OCI-LY7 (cell line): ENCODE measurements at regions not wholly inside any gene's neighbourhood (a gene's known extent, or its start where the extent isn't known, plus 50 kb on each side); places are given as distances from the start of the nearest gene placed in this dataset.

Experiments used
- BruUV-seq: library from RNA; stranded (reverse); fragments of 400-500 nt; replicated peaks from 2 replicates; lab custom pipeline; 2021; lab: Mats Ljungman, UMichigan
- CTCF ChIA-PET: fragments of 300-600 bp; sonication (Branson Sonifier 250); formaldehyde crosslinking; loops from one replicate; lab custom pipeline; 2022; ENCODE audit warnings: antibody characterized with exemption; ENCODE audit not compliant: unreplicated experiment; lab: Charles Lee
- POLR2A ChIA-PET: fragments of 300-600 bp; sonication (Branson Sonifier 250); formaldehyde crosslinking; loops from one replicate; lab custom pipeline; 2022; ENCODE audit warnings: antibody characterized with exemption; lab: Charles Lee
- DNase-seq: peaks from one replicate; pipeline ENCODE4 v3.0.0-alpha.2; 2015; ENCODE audit warnings: low spot score
- H2AFZ ChIP-seq: fragments of 200-600 bp; sonication (generic), shearing (Covaris generic); 2 replicates; pipeline ENCODE4 v1.6.1; 2014; ENCODE audit warnings: mild to moderate bottlenecking, antibody characterized with exemption, low read length, moderate library complexity
- H3K27ac ChIP-seq: fragments of 200-600 bp; sonication (generic); 2 replicates; pipeline ENCODE4 v1.5.1; 2014; ENCODE audit warnings: mixed run types, low read depth, mild to moderate bottlenecking, moderate library complexity, low read length, inconsistent platforms; ENCODE audit not compliant: poor library complexity, severe bottlenecking
- H3K36me3 ChIP-seq: fragments of 200-600 bp; sonication (generic); 2 replicates; pipeline ENCODE4 v1.6.1; 2014; ENCODE audit warnings: mild to moderate bottlenecking, antibody characterized with exemption, low read length, moderate library complexity, mixed read lengths; ENCODE audit not compliant: insufficient read depth
- H3K4me1 ChIP-seq: fragments of 200-600 bp; sonication (generic); 2 replicates; pipeline ENCODE4 v1.5.1; 2014; ENCODE audit warnings: mild to moderate bottlenecking, low read length; ENCODE audit not compliant: insufficient read depth, poor library complexity, severe bottlenecking
- H3K4me2 ChIP-seq: fragments of 200-600 bp; sonication (generic); 2 replicates; pipeline ENCODE4 v1.6.1; 2014; ENCODE audit warnings: mild to moderate bottlenecking, low read length
- H3K4me3 ChIP-seq: fragments of 200-600 bp; sonication (generic); 2 replicates; pipeline ENCODE4 v1.5.1; 2014; ENCODE audit warnings: mild to moderate bottlenecking, low read depth, low read length; ENCODE audit not compliant: poor library complexity, severe bottlenecking
- H3K79me2 ChIP-seq: fragments of 200-600 bp; sonication (generic); 2 replicates; pipeline ENCODE4 v1.6.1; 2016; ENCODE audit warnings: low read depth, mild to moderate bottlenecking, low read length, moderate library complexity, mixed read lengths; ENCODE audit not compliant: insufficient read depth
- H3K9me2 ChIP-seq: fragments of 200-600 bp; sonication (generic); 2 replicates; pipeline ENCODE4 v1.6.1; 2016; ENCODE audit warnings: mild to moderate bottlenecking, low read length, mixed read lengths; ENCODE audit not compliant: insufficient read depth
- H3K9me3 ChIP-seq: fragments of 200-600 bp; sonication (generic); 2 replicates; pipeline ENCODE4 v1.6.1; 2014; ENCODE audit warnings: mild to moderate bottlenecking, mixed run types, low read length, mixed read lengths
- H4K20me1 ChIP-seq: fragments of 200-600 bp; sonication (generic); 2 replicates; pipeline ENCODE4 v1.6.1; 2014; ENCODE audit warnings: mild to moderate bottlenecking, antibody characterized with exemption, low read length, moderate library complexity, mixed read lengths; ENCODE audit not compliant: insufficient read depth
- EZH2phosphoT487 ChIP-seq: fragments of 200-600 bp; sonication (generic); IDR thresholded peaks from 2 replicates; pipeline ENCODE4 v1.6.1; 2018; ENCODE audit warnings: low read depth, borderline replicate concordance, mild to moderate bottlenecking, mixed run types, antibody characterized with exemption, low read length, moderate library complexity, mixed read lengths
- intact Hi-C: fragments of 100-400 bp; cut with micrococcal nuclease; formaldehyde crosslinking; loops from one replicate; pipeline ENCODE4 v1.10.0; 2022; ENCODE audit not compliant: unreplicated experiment
- TF ChIP-seq, protein P1 (sequence below): fragments of 200-600 bp; sonication (generic); conservative IDR thresholded peaks from 2 replicates; pipeline ENCODE4 v1.5.1; 2014; ENCODE audit warnings: mild to moderate bottlenecking, antibody characterized with exemption, low read length, moderate library complexity, mixed read lengths

DNA sequence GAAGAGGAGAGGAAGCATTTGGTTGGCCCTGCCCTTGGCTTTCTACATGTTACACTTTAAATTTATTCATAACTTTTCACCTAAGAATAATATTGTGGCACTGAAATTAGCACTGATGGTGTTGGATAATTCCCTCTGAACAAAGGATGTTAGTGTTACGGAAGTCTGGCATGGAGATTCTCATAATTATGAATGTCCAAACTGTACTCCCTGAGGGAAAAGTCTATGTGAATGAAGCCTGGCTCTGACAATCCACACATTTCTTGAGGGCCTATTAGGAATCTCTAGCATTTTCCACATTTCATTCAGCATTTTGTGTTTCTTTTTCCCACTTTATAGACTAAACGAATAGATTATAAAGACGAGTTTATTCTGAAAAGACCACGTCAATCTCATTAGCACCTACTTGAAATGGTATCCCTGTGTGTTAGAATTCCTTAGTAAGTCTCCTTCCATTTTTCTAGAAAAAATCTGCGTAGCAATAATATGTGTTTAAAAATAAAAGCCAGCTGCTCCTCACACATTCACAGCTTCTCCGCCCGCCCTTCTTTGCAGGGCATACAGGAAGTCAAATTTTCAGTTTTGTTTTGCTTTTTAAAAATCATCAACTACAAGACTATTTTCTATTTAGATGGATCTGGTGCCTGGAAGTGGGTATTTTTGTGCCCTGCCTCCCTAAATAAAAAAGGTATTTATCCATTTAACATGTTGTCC lies 131.8 kb upstream of the PALS2 start:
- no peaks in the 10 kb centered on the region for H3K36me3 ChIP-seq
- no peaks in the 10 kb centered on the region for H3K9me3 ChIP-seq
- intact Hi-C loops = no loop called here
- H3K9me2 ChIP-seq = no peaks in the 10 kb centered on the region
- H3K79me2 ChIP-seq = no peaks in the 10 kb centered on the region
- H4K20me1 ChIP-seq = no peaks in the 10 kb centered on the region
- no peak overlapping the region for H3K4me3 ChIP-seq
- H2AFZ ChIP-seq = no peak overlapping the region
- ChIA-PET CTCF (no interaction called here), POLR2A (no interaction called here)
- TF ChIP-seq, protein P1, sequence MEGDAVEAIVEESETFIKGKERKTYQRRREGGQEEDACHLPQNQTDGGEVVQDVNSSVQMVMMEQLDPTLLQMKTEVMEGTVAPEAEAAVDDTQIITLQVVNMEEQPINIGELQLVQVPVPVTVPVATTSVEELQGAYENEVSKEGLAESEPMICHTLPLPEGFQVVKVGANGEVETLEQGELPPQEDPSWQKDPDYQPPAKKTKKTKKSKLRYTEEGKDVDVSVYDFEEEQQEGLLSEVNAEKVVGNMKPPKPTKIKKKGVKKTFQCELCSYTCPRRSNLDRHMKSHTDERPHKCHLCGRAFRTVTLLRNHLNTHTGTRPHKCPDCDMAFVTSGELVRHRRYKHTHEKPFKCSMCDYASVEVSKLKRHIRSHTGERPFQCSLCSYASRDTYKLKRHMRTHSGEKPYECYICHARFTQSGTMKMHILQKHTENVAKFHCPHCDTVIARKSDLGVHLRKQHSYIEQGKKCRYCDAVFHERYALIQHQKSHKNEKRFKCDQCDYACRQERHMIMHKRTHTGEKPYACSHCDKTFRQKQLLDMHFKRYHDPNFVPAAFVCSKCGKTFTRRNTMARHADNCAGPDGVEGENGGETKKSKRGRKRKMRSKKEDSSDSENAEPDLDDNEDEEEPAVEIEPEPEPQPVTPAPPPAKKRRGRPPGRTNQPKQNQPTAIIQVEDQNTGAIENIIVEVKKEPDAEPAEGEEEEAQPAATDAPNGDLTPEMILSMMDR = no peak
- TF ChIP-seq EZH2phosphoT487 = no peak
- no peak overlapping the region for H3K4me2 ChIP-seq
- no peaks in the 10 kb centered on the region for H3K4me1 ChIP-seq
- no peak overlapping the region for H3K27ac ChIP-seq
- BruUV-seq = no TSS peak
- no peak for DNase-seq

DNA sequence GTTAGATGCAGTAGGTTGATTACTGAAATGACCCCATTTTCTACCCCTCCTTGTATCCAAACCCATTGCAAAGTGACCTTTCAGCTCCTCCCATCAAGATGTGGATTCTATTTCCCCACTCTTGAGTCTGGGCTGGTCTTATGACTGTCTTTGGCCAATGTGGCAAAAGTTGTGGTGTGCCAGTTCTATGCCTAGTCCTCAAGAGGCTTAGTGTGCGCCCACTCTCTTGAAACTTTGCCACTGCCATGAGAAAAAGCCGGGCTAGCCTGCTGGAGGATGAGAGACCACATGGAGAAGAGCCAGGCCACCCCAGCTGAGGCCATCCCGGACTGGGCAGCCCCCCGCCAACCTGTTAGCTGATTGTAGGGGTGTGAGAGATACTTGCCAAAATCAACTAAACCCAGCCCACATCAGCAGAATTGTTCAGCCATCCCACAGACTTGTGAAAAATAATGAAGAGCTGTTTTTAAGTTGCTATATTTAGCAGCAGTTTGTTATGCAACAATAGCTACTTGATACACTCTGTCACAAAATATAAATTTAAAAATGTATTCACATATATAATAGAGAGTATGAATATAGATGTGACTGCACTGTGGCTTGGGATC lies 131.0 kb upstream of the PALS2 start:
- H3K27ac ChIP-seq = no peak overlapping the region
- POLR2A ChIA-PET = no interaction called here

More for the DNA sequence above, 131.0 kb upstream of the PALS2 start:
- no peak for DNase-seq
- Histone ChIP-seq H3K4me3 (no peak overlapping the region), H4K20me1 (no peaks in the 10 kb centered on the region), H3K79me2 (no peaks in the 10 kb centered on the region), H3K9me2 (no peaks in the 10 kb centered on the region), H3K9me3 (no peaks in the 10 kb centered on the region), H3K36me3 (no peaks in the 10 kb centered on the region), H2AFZ (no peak overlapping the region), H3K4me1 (no peaks in the 10 kb centered on the region), H3K4me2 (no peak overlapping the region)
- BruUV-seq = no TSS peak
- intact Hi-C loops = no loop called here
- CTCF ChIA-PET = no interaction called here
- no peak for TF ChIP-seq EZH2phosphoT487
- TF ChIP-seq, protein P1 = no peak
